ENCODE measurements at regions not wholly inside any gene's neighbourhood (a gene's known extent, or its start where the extent isn't known, plus 50 kb on each side); places are given as distances from the start of the nearest gene placed in this dataset.
A peak's percentile ranks its signal among the peaks of the same experiment; 100 is the strongest.
"Not testable (repeated sequence)": the region's sequence is repeated elsewhere in the genome, so short reads cannot be mapped to it uniquely, and the experiment has no call there.

DNA sequence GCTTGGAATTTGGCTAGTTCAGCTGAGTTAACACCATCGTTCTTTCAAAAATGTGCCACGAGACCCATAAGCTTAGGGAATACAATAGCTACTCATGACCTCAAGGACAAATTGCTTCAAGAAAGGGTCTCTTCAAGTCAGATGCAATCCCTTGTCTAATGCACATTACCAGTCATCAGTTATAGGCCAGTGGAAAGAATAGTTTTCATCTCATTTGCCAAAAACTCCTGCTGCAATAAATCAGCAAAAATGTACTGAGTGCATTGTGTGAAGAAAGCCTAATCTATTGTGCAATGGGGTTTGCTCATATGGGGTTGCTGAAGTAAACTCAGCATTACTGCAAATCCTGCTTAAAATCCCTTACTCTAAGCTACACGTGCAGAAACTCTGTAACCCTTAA lies 208.3 kb upstream of the NBEA start:
- no peak for DNase-seq (ENCODE audit: low spot score)
- no peak for FAIRE-seq

GRCh38 chr13:34734932-34735331 lies 207.1 kb upstream of the NBEA start:
- FAIRE-seq = no peak
- DNase-seq (ENCODE audit: low spot score) = no peak

GRCh38 chr13:34738254-34738992 lies 203.6 kb upstream of the NBEA start:
- DNase-seq (ENCODE audit: low spot score) (no peak), FAIRE-seq (no peak)

GRCh38 chr13:34747056-34747455 lies 195.0 kb upstream of the NBEA start:
- not testable (repeated sequence) for DNase-seq (ENCODE audit: low spot score); FAIRE-seq

GRCh38 chr13:34747507-34747906 lies 194.6 kb upstream of the NBEA start:
- DNase-seq (ENCODE audit: low spot score) (no peak), FAIRE-seq (no peak)

GRCh38 chr13:34748073-34748472 lies 194.0 kb upstream of the NBEA start:
- no peak for FAIRE-seq
- DNase-seq (ENCODE audit: low spot score) = no peak

- DNase-seq (ENCODE audit: low spot score) (no peak), FAIRE-seq (no peak)
Measured at GRCh38 chr13:34748596-34748995, 193.5 kb upstream of the NBEA start.

GRCh38 chr13:34749046-34749445 lies 193.0 kb upstream of the NBEA start:
- no peak for FAIRE-seq
- DNase-seq (ENCODE audit: low spot score) = no peak

- DNase-seq (ENCODE audit: low spot score) = no peak
Measured at GRCh38 chr13:34750078-34750931, 191.8 kb upstream of the NBEA start.

DNA sequence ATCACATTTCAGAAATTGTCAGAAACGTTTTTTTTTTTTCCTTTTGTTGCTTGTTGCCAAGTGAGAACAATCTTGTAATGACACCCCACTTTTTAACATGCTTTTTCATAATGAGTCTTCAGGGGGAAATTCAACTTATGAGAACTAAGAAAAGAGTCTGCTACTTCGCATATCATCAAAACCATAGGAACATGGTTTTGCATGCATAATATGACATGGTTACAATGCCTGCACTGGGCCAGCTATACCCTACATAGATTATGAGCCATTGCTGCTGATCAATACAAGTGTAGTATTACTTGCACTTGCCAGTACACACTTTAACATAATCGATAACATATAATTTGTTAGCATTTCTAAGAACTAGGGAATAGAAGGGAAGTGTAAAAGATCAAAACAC lies 191.0 kb upstream of the NBEA start:
- no peak for FAIRE-seq
- no peak for DNase-seq (ENCODE audit: low spot score)

More at GRCh38 chr13:34750078-34750931, 191.8 kb upstream of the NBEA start:
- no peak for FAIRE-seq

DNA sequence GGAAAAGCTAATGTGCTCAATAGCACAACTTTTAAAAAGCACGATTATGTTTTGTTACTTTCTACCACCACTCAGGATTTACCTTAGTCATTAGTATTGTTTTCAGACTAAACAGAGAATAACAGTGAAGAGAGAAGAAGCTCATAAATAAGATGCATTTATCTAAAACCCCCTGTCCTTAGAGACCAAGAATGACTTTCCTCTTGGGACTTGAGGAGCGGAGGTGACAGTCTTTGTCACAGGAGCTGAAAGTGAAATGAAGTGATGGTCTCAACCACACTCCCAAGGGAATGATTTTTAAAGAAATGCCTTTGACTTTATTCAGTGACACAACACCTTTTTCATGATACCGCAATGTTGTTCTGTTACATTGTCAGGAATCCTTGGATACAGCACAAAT lies 190.6 kb upstream of the NBEA start:
- no peak for FAIRE-seq

DNA sequence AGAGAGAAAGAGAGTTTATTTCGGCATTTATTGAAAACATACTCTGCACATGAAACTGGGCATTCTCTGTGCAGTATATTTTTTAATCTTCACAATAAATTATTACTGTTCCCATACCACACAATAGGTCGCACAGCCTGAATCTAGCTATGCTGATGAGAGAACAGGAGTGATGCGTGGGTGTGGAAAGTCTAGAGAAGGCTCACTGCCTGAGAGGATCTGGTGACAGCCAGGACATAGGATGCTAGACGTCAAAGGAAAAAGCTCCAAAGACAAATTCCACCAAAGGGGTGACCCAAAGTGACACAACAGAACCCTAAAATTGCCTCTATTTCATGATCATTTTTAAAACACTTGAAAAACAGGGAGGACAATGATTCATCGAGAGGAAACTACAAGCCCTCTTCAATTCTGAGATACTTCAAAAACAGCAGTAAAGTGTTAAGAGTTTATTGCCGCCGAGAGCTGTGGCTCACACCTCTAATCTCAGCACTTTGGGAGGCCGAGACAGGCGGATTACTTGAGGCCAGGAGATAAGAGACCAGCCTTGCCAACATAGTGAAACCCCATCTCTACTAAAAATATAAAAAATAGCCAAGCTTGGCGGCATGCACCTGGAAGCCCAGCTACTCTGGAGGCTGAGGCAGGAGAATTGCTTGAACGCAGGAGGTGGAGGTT lies 189.6 kb upstream of the NBEA start:
- no peak for FAIRE-seq
- no peak for DNase-seq (ENCODE audit: low spot score)

More for the DNA sequence above, 190.6 kb upstream of the NBEA start:
- no peak for DNase-seq (ENCODE audit: low spot score)

GRCh38 chr13:34756136-34756535 lies 185.9 kb upstream of the NBEA start:
- no peak for FAIRE-seq
- no peak for DNase-seq (ENCODE audit: low spot score)

- FAIRE-seq (no peak), DNase-seq (ENCODE audit: low spot score) (no peak)
Measured at GRCh38 chr13:34756572-34756971, 185.5 kb upstream of the NBEA start.

DNA sequence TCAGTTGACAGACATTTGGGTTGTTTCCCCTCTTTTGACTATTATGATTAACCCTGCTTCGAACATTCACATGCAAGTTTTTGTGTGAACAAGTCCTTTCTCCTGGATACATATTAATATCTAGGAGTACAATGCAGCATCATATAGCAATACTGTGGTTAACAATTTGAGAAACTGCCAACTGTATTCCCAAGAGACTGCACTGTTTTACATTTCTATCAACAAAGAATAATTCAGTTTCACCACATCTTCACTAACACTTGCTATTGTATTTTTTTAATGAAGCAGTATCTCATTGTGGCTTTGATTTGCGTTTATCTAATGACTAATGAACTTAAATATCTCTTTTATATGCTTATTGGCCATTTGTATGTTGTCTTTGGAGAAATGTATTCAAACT lies 184.6 kb upstream of the NBEA start:
- FAIRE-seq (no peak), DNase-seq (ENCODE audit: low spot score) (no peak)

DNA sequence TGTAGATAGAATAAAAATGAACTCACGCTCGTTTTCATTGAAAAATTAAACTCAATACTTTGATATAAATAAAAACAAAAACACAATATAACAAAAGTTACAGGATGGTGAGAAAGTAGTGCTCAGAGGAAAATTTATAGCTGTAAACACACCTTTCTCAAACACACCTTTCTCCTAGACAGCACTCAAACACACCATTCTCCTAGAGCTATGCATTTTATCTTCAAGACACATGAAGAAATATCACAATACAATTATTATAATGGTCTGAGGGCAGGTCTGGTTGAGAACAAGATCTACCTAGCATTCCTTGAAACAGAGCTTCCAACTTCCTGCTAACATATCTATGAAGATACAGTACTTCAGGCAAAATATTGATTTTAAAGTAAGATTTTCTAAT lies 183.4 kb upstream of the NBEA start:
- DNase-seq (ENCODE audit: low spot score) (no peak), FAIRE-seq (no peak)

GRCh38 chr13:34762312-34762711 lies 179.8 kb upstream of the NBEA start:
- FAIRE-seq (peak; percentile 74), DNase-seq (ENCODE audit: low spot score) (peak; percentile 22)

DNA sequence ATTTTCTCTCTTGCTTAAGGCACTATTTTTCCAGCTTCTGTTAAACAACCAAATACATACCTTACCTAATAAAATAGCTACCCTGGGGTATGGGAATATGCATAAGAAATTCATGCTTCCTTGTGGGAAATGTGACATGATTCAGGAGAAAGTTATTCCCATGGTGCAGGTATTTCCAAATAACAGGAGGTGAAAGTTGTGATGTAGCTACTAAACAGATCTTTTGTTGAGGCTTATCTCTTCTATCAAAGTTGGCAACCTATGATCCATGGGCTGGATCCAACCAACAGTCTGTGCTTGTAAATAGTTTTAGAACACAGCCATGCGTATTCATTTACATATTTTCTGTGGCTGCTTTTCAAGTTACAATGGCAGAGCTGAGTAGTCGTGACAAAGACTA lies 177.8 kb upstream of the NBEA start:
- FAIRE-seq (no peak), DNase-seq (ENCODE audit: low spot score) (no peak)

GRCh38 chr13:34765446-34766180 lies 176.5 kb upstream of the NBEA start:
- FAIRE-seq = peak; percentile 91
- DNase-seq (ENCODE audit: low spot score) = peak; percentile 19

- FAIRE-seq (no peak), DNase-seq (ENCODE audit: low spot score) (no peak)
Measured at GRCh38 chr13:34767778-34768177, 174.3 kb upstream of the NBEA start.

- DNase-seq (ENCODE audit: low spot score) (no peak), FAIRE-seq (no peak)
Measured at GRCh38 chr13:34772206-34772605, 169.9 kb upstream of the NBEA start.
